Daoy (cell line): ENCODE measurements at regions not wholly inside any gene's neighbourhood (a gene's known extent, or its start where the extent isn't known, plus 50 kb on each side); places are given as distances from the start of the nearest gene placed in this dataset.
"Not testable (repeated sequence)": the region's sequence is repeated elsewhere in the genome, so short reads cannot be mapped to it uniquely, and the experiment has no call there.

Experiments used
- DNase-seq: peaks from one replicate; pipeline ENCODE4 v3.0.0-alpha.2; 2015; ENCODE audit warnings: low read depth

DNA sequence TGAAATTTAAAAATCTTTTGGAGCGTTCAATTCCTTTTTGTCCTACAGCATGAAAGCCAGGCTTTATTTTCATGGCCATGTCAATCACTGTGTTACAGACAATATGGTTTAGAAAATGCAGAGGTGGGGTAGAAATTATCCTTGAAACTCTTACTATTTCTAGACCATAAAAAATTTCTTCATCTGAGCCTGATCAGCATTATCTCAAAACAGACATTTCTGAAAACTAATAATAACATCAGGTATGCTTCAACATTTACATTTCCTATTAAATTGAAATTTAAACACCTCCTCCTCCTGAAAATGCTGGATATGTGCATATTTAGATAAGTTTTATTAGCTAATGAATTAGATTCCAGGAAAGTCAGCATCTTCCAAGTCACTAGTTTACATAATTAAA, 570.6 kb downstream of the RIT2 start:
- no peak for DNase-seq

DNA sequence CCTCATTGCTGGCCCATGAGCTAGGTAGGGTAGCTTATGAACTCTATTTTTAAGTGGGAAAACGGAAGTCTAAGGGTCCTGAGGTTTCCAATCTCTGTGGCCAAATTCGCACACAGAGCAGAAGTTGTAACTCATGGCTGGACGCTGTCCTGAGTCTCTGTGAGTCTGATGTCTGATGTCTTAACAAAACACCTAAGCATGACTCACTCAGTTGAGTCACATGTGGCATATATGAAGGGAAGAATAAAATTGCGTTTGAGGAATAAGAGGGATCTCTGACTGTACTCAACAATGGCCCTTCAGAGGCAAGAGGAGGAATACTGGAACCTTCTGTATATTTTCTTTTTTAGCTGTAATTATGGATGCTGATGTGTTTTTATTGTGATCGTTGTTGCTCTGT, 569.7 kb downstream of the RIT2 start:
- DNase-seq, result peak; percentile 0

DNA sequence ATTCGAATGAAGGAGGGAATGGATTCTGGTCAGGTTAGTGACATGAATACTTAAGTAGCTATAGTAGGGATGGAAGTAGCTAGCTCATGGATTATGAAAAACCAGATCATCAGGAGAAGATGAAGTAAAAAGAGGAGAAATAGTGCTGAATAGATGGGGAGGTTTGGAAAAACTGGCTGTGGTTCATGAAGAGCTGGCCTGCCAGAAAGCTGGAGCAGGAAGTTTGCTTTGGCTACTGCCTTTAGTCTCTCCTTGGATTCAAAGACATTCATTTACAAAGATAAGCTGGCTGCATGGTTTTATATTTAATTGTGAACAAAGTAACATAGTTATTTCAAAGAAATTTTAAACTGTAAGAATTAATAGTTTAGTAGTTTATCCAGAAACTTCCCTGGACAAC, 567.0 kb downstream of the RIT2 start:
- no peak for DNase-seq

- DNase-seq, result no peak
Observed at GRCh38 chr18:42549596-42549995, 565.9 kb downstream of the RIT2 start.

DNA sequence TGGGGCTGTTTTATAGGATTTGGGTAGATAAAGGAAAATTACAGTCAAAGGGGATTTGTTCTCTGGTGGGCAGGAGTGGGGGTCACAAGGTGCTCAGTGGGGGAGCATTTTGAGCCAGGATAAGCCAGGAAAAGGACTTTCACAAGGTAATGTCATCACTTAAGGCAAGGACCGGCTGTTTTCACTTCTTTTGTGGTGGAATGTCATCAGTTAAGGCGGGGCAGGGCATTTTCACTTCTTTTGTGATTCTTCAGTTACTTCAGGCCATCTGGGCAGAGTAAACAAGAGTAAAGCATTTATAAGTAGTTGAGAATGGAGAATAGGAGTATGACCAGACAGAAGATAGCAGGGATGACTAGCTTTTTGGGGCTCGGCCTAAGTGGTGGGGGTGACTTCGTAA, 562.9 kb downstream of the RIT2 start:
- DNase-seq, result not testable (repeated sequence)

GRCh38 chr18:42559069-42559690, 556.3 kb downstream of the RIT2 start:
- no peak for DNase-seq

GRCh38 chr18:42561521-42561920, 554.0 kb downstream of the RIT2 start:
- DNase-seq, result no peak

GRCh38 chr18:42563995-42564394, 551.5 kb downstream of the RIT2 start:
- DNase-seq, result no peak

DNA sequence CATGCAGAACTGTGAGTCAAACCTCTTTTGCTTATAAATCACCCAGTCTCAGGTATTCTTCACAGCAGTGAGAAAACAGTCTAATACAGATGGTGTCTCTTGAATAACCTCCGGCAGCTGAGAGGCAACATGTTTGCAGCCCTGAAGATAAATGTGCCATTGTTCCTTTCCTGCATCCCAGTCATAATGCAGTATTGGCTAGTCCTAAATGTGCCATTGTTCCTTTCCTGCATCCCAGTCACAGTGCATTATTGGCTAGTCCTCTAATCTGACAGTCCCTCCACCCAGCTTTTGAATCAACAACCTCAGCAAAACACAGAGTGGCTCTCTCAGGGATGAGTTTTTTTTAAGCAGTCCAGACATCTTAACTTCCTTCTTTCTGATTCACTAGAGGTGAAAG, 550.7 kb downstream of the RIT2 start:
- DNase-seq, result no peak

DNA sequence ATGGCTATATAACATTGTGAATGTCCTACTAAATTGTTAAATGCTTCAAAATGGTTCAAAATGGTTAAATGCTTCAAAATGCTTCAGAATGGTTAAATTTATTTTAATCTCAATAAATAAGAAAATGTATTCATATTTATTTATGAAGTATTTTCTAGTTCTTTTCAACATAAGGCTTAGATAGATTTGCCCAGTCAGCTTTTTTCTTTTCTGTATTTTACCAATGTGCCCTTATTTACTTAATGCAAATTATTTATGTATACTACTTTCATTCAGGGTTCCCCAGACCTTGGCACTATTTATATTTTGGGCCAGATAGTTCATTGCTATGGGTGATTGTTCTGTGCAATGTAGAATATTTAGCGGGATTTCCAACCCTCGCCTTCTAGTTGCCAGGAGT, 546.7 kb downstream of the RIT2 start:
- no peak for DNase-seq

DNA sequence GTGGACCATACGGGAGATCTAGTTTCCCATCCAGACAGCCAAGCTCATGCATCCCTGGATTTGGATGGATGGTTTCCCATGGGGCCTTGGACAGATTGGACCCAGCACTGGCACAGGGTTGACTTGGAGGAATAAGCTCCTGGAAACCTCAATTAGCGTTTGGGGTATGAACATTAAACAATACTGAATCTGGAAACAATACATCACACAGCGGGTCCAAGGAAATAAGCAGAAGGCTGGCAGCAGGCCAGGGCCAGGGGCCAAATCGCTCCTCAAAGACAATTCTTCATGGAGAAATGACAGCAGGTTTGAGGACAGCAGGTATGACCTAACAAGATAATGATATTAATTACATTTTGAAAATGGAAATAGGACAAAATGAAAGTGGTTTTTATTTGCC, 540.6 kb downstream of the RIT2 start:
- DNase-seq, result no peak

GRCh38 chr18:42576124-42576523, 539.4 kb downstream of the RIT2 start:
- DNase-seq, result no peak

GRCh38 chr18:42578792-42579191, 536.7 kb downstream of the RIT2 start:
- no peak for DNase-seq

DNA sequence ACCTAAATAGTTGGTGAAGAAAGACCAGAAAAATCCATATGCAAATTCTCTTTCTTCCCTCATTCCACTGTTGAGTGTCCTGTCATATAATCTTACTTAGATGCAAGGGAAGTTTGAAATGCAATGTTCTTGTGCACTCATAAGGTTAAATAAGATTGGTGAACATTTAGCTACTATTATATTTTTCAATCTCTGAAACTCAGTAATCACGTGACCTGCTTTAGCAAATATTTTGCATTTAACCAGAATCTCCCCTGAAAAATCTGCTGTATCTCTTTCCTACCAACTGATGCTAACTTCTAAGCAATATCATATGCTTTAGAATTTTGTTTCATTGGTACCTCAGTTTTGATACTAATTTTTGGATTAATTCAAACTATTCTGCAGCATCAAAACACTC, 533.2 kb downstream of the RIT2 start:
- no peak for DNase-seq

GRCh38 chr18:42583283-42583731, 532.2 kb downstream of the RIT2 start:
- DNase-seq, result no peak

DNA sequence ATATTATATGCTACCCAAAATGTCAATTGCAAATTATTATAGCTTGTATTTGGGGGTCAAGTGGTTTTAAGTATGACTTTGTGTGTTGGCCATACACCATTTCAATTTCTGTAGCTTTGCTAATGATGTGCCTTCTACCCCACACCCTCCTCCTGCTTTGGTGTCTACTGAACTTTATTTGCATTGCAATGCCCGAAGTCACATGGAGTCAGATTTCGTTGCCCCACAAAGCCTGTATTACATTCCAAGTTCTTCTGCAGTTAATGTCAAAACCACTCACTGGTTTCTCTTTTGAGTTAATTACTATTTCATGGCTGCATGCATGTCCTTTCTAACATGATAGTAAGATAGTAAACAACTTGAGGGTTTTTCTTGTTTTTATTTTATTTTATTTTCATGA, 528.9 kb downstream of the RIT2 start:
- DNase-seq, result no peak

GRCh38 chr18:42588786-42589185, 526.7 kb downstream of the RIT2 start:
- DNase-seq, result no peak

GRCh38 chr18:42604820-42605219, 510.7 kb downstream of the RIT2 start:
- no peak for DNase-seq

- no peak for DNase-seq
Observed at GRCh38 chr18:42606886-42607495, 508.5 kb downstream of the RIT2 start.

DNA sequence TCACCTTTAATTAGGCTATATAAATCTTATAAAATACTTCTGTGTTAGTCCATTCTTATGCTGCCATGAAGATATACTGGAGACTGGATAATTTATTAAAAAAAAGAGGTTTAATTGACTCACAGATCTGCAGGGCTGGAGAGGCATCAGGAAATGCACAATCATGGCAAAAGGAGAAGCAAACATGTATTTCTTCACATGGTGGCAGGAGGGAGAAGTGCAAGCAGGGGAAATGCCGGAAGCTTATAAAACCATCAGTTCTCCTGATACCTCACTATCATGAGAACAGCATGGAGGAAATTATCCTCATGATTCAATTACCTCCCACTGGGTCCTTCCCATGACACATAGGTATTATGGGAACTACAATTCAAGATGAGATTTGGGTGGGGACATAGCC, 504.4 kb downstream of the RIT2 start:
- no peak for DNase-seq

GRCh38 chr18:42614619-42615293, 500.7 kb downstream of the RIT2 start:
- no peak for DNase-seq

DNA sequence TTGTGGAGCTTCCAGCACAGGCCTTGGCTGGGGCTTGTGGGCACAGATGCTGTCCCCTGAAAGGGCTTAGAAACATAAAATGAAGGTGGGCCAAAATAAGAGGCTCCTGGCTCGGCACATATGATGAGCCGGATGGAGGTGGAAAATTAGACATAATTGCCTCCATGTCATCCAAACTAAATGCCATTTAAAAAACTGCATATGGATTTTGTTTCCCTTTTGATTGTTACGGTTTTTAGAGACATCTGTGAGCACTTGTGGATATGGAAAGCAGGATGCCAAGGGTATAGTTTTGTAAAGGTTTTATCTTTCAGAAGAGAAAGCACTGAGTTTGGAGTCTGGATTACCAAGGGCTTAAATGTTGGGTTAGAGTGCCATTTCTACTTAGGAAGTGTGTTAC, 498.3 kb downstream of the RIT2 start:
- DNase-seq, result no peak

- DNase-seq, result no peak
Observed at GRCh38 chr18:42619771-42620170, 495.7 kb downstream of the RIT2 start.
